Fibroblast of peridontal ligament (primary cell): ENCODE measurements at regions not wholly inside any gene's neighbourhood (a gene's known extent, or its start where the extent isn't known, plus 50 kb on each side); places are given as distances from the start of the nearest gene placed in this dataset.

Source experiments
- DNase-seq: peaks from one replicate; pipeline ENCODE4 v3.0.0-alpha.2; 2010; ENCODE audit errors: extremely low read depth

GRCh38 chr2:10183146-10183675 lies 60.7 kb downstream of the RRM2 start:
- no peak for DNase-seq

GRCh38 chr2:10184421-10184820 lies 61.9 kb downstream of the RRM2 start:
- no peak for DNase-seq

- no peak for DNase-seq
Observed at GRCh38 chr2:10185046-10185445, 62.5 kb downstream of the RRM2 start.

GRCh38 chr2:10185755-10186154 lies 63.2 kb downstream of the RRM2 start:
- DNase-seq, result no peak

- DNase-seq, result no peak
Observed at GRCh38 chr2:10186868-10187535, 64.5 kb downstream of the RRM2 start.

- no peak for DNase-seq
Observed at GRCh38 chr2:10187661-10188060, 65.1 kb downstream of the RRM2 start.

GRCh38 chr2:10188211-10188610 lies 65.7 kb downstream of the RRM2 start:
- DNase-seq, result no peak

- DNase-seq, result no peak
Observed at GRCh38 chr2:10188729-10189305, 66.3 kb downstream of the RRM2 start.

- DNase-seq, result no peak
Observed at GRCh38 chr2:10190255-10190654, 67.7 kb downstream of the RRM2 start.

GRCh38 chr2:10190737-10191532 lies 68.4 kb downstream of the RRM2 start:
- DNase-seq, result no peak

- DNase-seq, result no peak
Observed at GRCh38 chr2:10191554-10191953, 69.0 kb downstream of the RRM2 start.

- DNase-seq, result no peak
Observed at GRCh38 chr2:10192392-10193015, 70.0 kb downstream of the RRM2 start.

- DNase-seq, result no peak
Observed at GRCh38 chr2:10193276-10193795, 70.8 kb downstream of the RRM2 start.

- DNase-seq, result peak; percentile 52
Observed at GRCh38 chr2:10193851-10194820, 71.6 kb downstream of the RRM2 start.

GRCh38 chr2:10195278-10196109 lies 73.0 kb downstream of the RRM2 start:
- no peak for DNase-seq

- no peak for DNase-seq
Observed at GRCh38 chr2:10196110-10196892, 73.8 kb downstream of the RRM2 start.

GRCh38 chr2:10196948-10197696 lies 74.6 kb downstream of the RRM2 start:
- DNase-seq, result no peak

GRCh38 chr2:10197697-10198076 lies 75.1 kb downstream of the RRM2 start:
- no peak for DNase-seq
